Astrocyte of the spinal cord (primary cell): ENCODE measurements at regions not wholly inside any gene's neighbourhood (a gene's known extent, or its start where the extent isn't known, plus 50 kb on each side); places are given as distances from the start of the nearest gene placed in this dataset.

ENCODE experiments used
- DNase-seq: peaks from one replicate; pipeline ENCODE4 v3.0.0; 2011; ENCODE audit warnings: low read depth, low spot score
- H3K4me3 ChIP-seq: 2 replicates; pipeline ENCODE4 v1.5.1; 2011; ENCODE audit warnings: low read depth, mild to moderate bottlenecking, low read length, moderate library complexity
- in situ Hi-C: cut with HindIII; loops from 2 replicates; pipeline ENCODE4 v1.10.0; 2017; ENCODE audit warnings: low sequenced_read_pairs
- TF ChIP-seq, protein P1 (sequence below): IDR thresholded peaks from 2 replicates; pipeline ENCODE4 v1.5.1; 2012; ENCODE audit warnings: low read depth, mild to moderate bottlenecking, low read length, inconsistent platforms

DNA sequence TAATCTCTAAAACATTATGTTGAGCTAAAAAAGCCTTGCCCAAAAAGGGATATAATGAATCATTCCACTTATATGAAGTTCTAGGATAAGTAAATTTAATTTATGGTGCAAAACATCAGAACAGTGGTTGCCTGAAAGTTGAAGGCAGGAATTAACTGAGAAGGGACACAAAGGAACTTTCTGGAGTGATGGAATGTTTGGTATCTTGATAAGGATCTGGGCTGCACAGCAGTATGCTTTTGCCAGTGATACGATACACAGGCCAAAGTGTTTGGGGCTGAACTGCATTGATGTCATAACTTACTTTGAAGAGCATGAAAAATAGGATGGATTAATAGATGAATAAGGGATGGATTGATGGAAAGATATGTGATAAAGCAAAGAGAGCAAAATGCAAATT, 146.1 kb upstream of the LRFN2 start:
- DNase-seq = peak; percentile 12
- no peak overlapping the region for H3K4me3 ChIP-seq
- TF ChIP-seq, protein P1, sequence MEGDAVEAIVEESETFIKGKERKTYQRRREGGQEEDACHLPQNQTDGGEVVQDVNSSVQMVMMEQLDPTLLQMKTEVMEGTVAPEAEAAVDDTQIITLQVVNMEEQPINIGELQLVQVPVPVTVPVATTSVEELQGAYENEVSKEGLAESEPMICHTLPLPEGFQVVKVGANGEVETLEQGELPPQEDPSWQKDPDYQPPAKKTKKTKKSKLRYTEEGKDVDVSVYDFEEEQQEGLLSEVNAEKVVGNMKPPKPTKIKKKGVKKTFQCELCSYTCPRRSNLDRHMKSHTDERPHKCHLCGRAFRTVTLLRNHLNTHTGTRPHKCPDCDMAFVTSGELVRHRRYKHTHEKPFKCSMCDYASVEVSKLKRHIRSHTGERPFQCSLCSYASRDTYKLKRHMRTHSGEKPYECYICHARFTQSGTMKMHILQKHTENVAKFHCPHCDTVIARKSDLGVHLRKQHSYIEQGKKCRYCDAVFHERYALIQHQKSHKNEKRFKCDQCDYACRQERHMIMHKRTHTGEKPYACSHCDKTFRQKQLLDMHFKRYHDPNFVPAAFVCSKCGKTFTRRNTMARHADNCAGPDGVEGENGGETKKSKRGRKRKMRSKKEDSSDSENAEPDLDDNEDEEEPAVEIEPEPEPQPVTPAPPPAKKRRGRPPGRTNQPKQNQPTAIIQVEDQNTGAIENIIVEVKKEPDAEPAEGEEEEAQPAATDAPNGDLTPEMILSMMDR = no peak
- in situ Hi-C loops = no loop called here

DNA sequence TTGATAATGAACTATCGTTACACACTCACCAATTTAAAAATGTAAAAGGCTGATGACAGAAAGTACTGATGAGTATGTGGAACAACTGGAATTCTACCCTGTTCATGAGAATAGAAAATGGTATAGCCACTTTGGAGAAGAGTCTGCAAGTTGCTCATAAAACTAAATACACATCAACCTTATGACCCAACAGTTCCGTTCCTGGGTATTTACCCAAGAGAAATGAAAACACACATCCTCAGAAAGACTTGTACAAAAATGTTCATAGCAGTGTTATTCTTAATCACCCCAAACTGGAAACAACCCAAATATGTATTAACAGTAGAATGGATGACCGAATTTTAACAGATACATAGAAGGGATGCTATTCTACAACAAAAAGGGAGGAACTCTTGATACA, 145.7 kb upstream of the LRFN2 start:
- TF ChIP-seq, protein P1 = no peak
- no peak overlapping the region for H3K4me3 ChIP-seq
- DNase-seq = peak; percentile 60
- in situ Hi-C loops = no loop called here

DNA sequence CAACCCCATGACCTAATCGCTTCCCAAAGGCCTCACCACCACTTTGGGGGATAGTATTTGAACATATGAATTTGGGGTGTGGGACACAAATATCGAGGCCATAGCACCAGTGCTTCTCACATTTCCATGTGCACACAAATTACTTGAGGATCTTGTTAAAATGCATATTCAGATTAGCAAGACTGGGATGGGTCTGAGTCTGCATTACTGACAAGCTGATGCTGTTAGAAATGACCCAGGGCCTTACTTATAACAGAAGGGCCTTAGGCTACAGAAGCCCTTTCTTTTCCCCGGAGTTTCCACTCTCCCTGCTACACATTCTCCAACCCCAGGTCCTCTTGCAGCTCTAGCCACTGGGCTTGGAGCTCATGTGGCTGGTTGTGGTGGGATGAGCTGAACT, 141.5 kb upstream of the LRFN2 start:
- H3K4me3 ChIP-seq = no peak overlapping the region
- no peak for DNase-seq
- in situ Hi-C loops = no loop called here
- TF ChIP-seq, protein P1 = no peak

DNA sequence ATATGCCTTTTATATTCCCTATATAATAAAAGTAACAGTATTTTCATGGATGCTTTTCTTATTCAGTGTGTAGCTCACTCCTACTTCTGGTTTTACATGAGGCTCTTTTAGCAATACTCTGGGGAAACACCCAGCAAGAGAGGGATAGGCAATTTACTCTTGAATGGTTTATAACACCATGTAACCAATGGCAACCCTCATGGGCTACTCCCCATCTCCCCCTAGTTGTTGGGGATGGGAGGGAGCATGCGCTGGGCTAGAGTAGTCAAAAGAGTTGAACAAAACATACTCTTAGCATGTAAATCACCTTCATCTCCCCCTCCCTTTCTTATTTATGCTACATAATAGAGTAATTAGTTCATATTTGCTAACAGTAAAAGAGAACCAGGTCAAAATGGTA, 140.1 kb upstream of the LRFN2 start:
- TF ChIP-seq, protein P1 = no peak
- in situ Hi-C loops = no loop called here
- no peak overlapping the region for H3K4me3 ChIP-seq
- no peak for DNase-seq

DNA sequence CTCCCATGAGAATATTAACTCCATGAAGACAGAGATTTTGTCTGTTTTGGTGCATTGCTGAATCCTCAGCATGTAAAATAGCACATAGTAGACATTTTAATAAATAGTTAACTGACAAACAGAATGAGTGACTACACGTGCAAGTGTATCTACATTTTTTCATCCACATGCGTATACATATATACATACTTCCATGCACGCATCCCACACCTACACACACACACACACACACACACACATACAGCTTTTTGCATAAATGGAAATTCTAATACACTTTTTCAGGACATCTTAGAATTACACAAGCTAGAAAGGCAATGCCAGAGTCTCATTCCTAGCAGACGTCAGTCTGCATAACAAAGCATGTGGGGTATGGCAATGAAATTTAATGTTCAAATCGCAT, 139.7 kb upstream of the LRFN2 start:
- in situ Hi-C loops = no loop called here
- no peak for DNase-seq
- no peak overlapping the region for H3K4me3 ChIP-seq
- TF ChIP-seq, protein P1 = no peak

DNA sequence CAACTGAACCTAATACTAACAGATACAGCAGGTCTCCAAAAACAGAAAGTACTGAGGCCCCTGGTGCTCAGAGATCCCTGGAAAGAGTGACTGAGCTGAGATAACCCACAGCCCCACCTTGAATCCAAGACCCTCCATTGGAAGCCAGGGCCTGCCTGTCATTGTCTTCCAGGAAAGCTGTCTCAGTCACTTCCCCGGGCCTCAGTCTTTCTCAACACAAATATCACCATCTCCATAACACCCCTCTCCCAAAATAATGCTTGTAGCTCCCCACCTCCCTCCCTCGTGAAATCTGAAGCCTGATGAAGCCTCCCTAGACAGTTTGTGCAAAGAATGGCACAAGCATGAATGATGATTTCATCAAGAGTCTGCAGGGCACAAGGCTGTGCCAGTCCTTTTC, 138.2 kb upstream of the LRFN2 start:
- in situ Hi-C loops = no loop called here
- no peak overlapping the region for H3K4me3 ChIP-seq
- TF ChIP-seq, protein P1 = no peak
- no peak for DNase-seq

DNA sequence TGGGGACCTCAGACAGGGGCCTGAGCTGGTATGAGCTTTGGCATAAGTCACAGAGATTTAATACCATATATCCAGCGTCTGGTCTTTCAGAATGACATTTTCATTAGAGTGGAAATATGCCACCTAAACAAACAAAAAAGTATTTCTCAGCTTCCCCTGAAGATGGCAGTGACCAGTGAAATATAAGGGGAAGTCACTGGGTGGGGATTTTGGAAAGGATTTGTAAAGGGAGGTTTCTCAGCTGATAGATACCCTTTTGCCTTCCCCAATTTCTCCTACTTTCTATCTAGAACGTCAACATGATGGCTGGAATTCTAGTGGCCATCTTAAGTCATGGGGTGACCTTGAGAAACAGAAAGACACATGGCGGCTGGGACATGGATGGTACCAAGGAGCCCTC, 137.7 kb upstream of the LRFN2 start:
- H3K4me3 ChIP-seq = no peak overlapping the region
- in situ Hi-C loops = no loop called here
- DNase-seq = no peak
- TF ChIP-seq, protein P1 = no peak
